ENCODE measurements at regions not wholly inside any gene's neighbourhood (a gene's known extent, or its start where the extent isn't known, plus 50 kb on each side); places are given as distances from the start of the nearest gene placed in this dataset.

GRCh38 chr13:33756929-33757328 lies 61.0 kb upstream of the RFC3 start:
- Histone ChIP-seq H3K36me3 (replicated peaks in 1 of 2; ENCODE audit: insufficient read depth in 1 of 2, low read depth in 2 of 2) (no peaks in the 10 kb centered on the region), H3K27me3 (no peaks in the 10 kb centered on the region), H3K27ac (no peak overlapping the region), H3K4me1 (no peaks in the 10 kb centered on the region), H3K4me3 (no peak overlapping the region), H3K9me3 (no peaks in the 10 kb centered on the region)
- no peak for DNase-seq
- TF ChIP-seq CTCF (IDR thresholded peaks at IDR 0.05) (no peak), POLR2A (IDR thresholded peaks at IDR 0.05) (no peak)
- intact Hi-C loops (cut with DNase I) = no loop called here
- ATAC-seq = no peak
- 69 to 78% methylated on average over 3 of the region's 3 CpGs for WGBS, 2 donors

- Histone ChIP-seq H3K36me3 (replicated peaks in 1 of 2; ENCODE audit: insufficient read depth in 1 of 2, low read depth in 2 of 2) (no peaks in the 10 kb centered on the region), H3K9me3 (no peaks in the 10 kb centered on the region), H3K27me3 (no peaks in the 10 kb centered on the region), H3K4me3 (no peak overlapping the region), H3K4me1 (no peaks in the 10 kb centered on the region), H3K27ac (no peak overlapping the region)
- TF ChIP-seq POLR2A (IDR thresholded peaks at IDR 0.05) = no peak
- no peak for TF ChIP-seq CTCF (IDR thresholded peaks at IDR 0.05)
- intact Hi-C loops (cut with DNase I) = no loop called here
- WGBS, 2 donors = 71 to 79% methylated on average over 2 of the region's 2 CpGs
- no peak for DNase-seq
- no peak for ATAC-seq
These were observed 60.2 kb upstream of the RFC3 start for GRCh38 chr13:33757713-33758112.

GRCh38 chr13:33758113-33758512 lies 59.8 kb upstream of the RFC3 start:
- Histone ChIP-seq H3K27ac (no peak overlapping the region), H3K4me3 (no peak overlapping the region), H3K4me1 (no peaks in the 10 kb centered on the region), H3K9me3 (no peaks in the 10 kb centered on the region), H3K36me3 (replicated peaks in 1 of 2; ENCODE audit: insufficient read depth in 1 of 2, low read depth in 2 of 2) (no peaks in the 10 kb centered on the region), H3K27me3 (no peaks in the 10 kb centered on the region)
- ATAC-seq = no peak
- no peak for TF ChIP-seq POLR2A (IDR thresholded peaks at IDR 0.05)
- TF ChIP-seq CTCF (IDR thresholded peaks at IDR 0.05) = no peak
- DNase-seq = no peak
- intact Hi-C loops (cut with DNase I) = no loop called here

- WGBS, 2 donors = 57 to 66% methylated on average over 6 of the region's 6 CpGs
These were observed 56.2 kb upstream of the RFC3 start for GRCh38 chr13:33761740-33762139.

More at GRCh38 chr13:33761740-33762139, 56.2 kb upstream of the RFC3 start:
- Histone ChIP-seq H3K4me3 (no peak overlapping the region), H3K27me3 (no peaks in the 10 kb centered on the region), H3K27ac (no peak overlapping the region), H3K36me3 (replicated peaks in 1 of 2; ENCODE audit: insufficient read depth in 1 of 2, low read depth in 2 of 2) (no peaks in the 10 kb centered on the region), H3K4me1 (no peaks in the 10 kb centered on the region), H3K9me3 (no peaks in the 10 kb centered on the region)
- peak in 4 of 7 experiments; percentile 6 to 29 (median 14) for TF ChIP-seq CTCF (IDR thresholded peaks at IDR 0.05)
- no peak for TF ChIP-seq POLR2A (IDR thresholded peaks at IDR 0.05)
- peak in 3 of 4 donors; percentile 23 to 35 (median 24) for DNase-seq
- peak; percentile 45 for ATAC-seq
- intact Hi-C loops (cut with DNase I) = no loop called here
